Pancreas (tissue), 10 donors: ENCODE measurements at regions not wholly inside any gene's neighbourhood (a gene's known extent, or its start where the extent isn't known, plus 50 kb on each side); places are given as distances from the start of the nearest gene placed in this dataset.

Experiments
- ATAC-seq, 4 donors: fragments of 200-7000 bp; cut with Tn5 transposase; one replicate each; pipeline versions ENCODE4 v1.8.0 to v1.9.1; 2020; ENCODE audit warnings: mild to moderate bottlenecking in 4 of 4, moderate library complexity in 4 of 4
- DNase-seq, 6 donors: peaks; one replicate each; pipeline ENCODE4 v3.0.0-alpha.2; 2020
- FAIRE-seq: peaks from 2 replicates; lab custom pipeline; 2012; peaks lifted over from hg19 to GRCh38; lab: Jason Lieb, UNC
- H3K27ac ChIP-seq, 4 donors: fragments of 200-600 bp; sonication (generic); 1 replicate in 3 of 4; 2 replicates in 1 of 4; pipeline versions ENCODE4 v1.5.0 to v1.8.0; 2020
- H3K27me3 ChIP-seq, 4 donors: fragments of 200-600 bp; one replicate each; pipeline ENCODE4 v1.8.0; 2021
- H3K36me3 ChIP-seq, 3 donors: fragments of 200-600 bp; sonication (generic) in 1 of 3; one replicate each; pipeline versions ENCODE4 v1.5.0 to v1.8.0; 2020 to 2021
- H3K4me1 ChIP-seq, 3 donors: fragments of 200-600 bp; one replicate each; pipeline ENCODE4 v1.8.0; 2021
- H3K4me3 ChIP-seq, 4 donors: fragments of 200-600 bp; sonication (generic) in 2 of 4; one replicate each; pipeline versions ENCODE4 v1.5.0 to v1.8.0; 2020 to 2021
- H3K9me3 ChIP-seq, 4 donors: fragments of 200-600 bp; one replicate each; pipeline ENCODE4 v1.8.0; 2021
- WGBS, 2 donors: extraction: QIAGEN DNeasy Blood & Tissue Kit; methylation state at CpG; one replicate each; pipeline ENCODE4 v1.1.7; 2013; 5-methylcytosine and 5-hydroxymethylcytosine counted together
- intact Hi-C, 3 donors: fragments of 100-400 bp; cut with DNase I; formaldehyde crosslinking; loops; one replicate each; pipeline versions ENCODE4 v1.11.1 to v1.14.2; 2022
- TF ChIP-seq, protein P1 (sequence below), 4 donors: fragments of 200-600 bp; sonication (generic) in 3 of 4; IDR thresholded peaks; one replicate each; pipeline versions ENCODE4 v1.5.0 to v1.8.0; 2021; ENCODE audit warnings: antibody characterized with exemption in 4 of 4
- donor health status: healthy with polysubstance abuse.
- donor health status: DM: no; HTN: no; CAD: no; lungs with moderate emphysema.
- donor health status: DM: no; HTN: no; CAD: no.
- donor health status: control.
- donor health status: control.
- donor health status: Bipolar disorder and iron deficiency.
- donor health status: DM: yes; HTN: yes; CAD: no.
- donor health status: DM: no; HTN: no; CAD: no.
- donor health status: DM: no; HTN: no; CAD: no.
- donor health status: DM: yes; HTN: yes; CAD: no.

DNA sequence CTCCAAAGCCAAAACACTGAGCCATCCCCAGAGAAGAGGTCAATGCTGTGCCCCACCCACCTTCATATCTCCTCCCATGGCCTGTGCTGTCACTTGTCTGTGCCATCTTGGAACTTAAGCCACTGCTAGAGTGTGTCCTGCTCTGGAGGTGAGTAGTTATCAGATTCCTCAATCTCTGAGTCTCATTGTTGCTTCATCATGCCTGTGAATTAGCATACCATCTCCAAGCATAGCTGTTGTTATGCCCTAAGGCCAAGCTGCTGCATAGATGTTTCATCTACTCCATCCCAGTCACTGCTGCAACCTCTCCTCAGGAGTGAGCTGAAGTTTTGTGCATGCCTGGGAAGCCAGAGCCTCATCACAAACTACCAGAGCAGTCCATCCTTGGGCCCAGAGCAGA is 349.0 kb downstream of the ZWINT start:
- intact Hi-C loops: no loop called here
- TF ChIP-seq, protein P1, sequence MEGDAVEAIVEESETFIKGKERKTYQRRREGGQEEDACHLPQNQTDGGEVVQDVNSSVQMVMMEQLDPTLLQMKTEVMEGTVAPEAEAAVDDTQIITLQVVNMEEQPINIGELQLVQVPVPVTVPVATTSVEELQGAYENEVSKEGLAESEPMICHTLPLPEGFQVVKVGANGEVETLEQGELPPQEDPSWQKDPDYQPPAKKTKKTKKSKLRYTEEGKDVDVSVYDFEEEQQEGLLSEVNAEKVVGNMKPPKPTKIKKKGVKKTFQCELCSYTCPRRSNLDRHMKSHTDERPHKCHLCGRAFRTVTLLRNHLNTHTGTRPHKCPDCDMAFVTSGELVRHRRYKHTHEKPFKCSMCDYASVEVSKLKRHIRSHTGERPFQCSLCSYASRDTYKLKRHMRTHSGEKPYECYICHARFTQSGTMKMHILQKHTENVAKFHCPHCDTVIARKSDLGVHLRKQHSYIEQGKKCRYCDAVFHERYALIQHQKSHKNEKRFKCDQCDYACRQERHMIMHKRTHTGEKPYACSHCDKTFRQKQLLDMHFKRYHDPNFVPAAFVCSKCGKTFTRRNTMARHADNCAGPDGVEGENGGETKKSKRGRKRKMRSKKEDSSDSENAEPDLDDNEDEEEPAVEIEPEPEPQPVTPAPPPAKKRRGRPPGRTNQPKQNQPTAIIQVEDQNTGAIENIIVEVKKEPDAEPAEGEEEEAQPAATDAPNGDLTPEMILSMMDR (IDR thresholded peaks at IDR 0.05): no peak
- no peak for FAIRE-seq
- no peak overlapping the region for H3K4me3 ChIP-seq
- ATAC-seq: no peak
- no peaks in the 10 kb centered on the region for H3K9me3 ChIP-seq
- H3K4me1 ChIP-seq: no peaks in the 10 kb centered on the region
- no peak for DNase-seq
- no peaks in the 10 kb centered on the region for H3K27me3 ChIP-seq
- no peak overlapping the region for H3K27ac ChIP-seq
- no peaks in the 10 kb centered on the region for H3K36me3 ChIP-seq

DNA sequence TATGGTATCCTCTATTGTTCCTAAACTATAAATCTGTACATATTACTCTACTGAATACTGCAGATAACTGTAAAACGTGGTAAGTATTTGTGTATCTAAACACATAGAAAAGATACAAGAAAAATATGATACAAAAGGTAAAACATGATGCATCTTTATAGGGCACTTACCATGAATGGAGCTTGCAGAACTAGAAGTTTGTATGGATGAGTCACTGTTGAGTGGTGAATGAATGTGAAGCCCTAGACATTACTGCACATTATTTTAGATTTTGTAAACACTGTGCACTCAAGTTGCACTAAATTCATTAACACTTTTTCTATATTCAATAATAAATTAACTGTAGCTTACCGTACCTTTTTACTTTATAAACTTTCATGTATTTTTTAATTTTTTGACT is 357.5 kb downstream of the ZWINT start:
- TF ChIP-seq, protein P1 (IDR thresholded peaks at IDR 0.05): no peak
- intact Hi-C loops: no loop called here
- no peaks in the 10 kb centered on the region for H3K36me3 ChIP-seq
- no peak overlapping the region for H3K27ac ChIP-seq
- ATAC-seq (no peak), DNase-seq (no peak), FAIRE-seq (no peak)
- no peaks in the 10 kb centered on the region for H3K27me3 ChIP-seq
- H3K4me3 ChIP-seq: no peak overlapping the region
- H3K4me1 ChIP-seq: no peaks in the 10 kb centered on the region
- 69 to 70% methylated on average over 2 of the region's 2 CpGs for WGBS, 2 donors
- no peaks in the 10 kb centered on the region for H3K9me3 ChIP-seq

DNA sequence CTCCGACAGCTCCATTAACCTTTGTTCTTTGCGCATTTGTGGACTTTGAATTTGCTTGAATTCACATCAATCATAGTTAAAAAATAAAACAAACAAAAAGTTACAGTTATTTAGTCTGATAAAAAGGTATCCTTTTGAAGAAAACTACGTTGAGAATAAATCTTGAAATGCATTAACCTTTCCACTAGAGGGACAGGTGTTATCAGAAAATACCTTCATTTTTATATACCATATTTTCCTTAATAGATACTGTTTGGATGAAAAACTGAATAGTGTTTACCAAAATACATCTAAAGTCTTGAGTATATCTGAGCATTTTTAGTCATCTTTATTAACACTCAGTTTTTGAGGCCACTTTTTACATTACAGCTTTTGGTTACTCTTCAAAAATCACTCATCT is 371.9 kb downstream of the ZWINT start:
- Histone ChIP-seq H3K36me3 (no peaks in the 10 kb centered on the region), H3K27me3 (no peaks in the 10 kb centered on the region), H3K4me3 (no peak overlapping the region), H3K27ac (no peak overlapping the region), H3K9me3 (no peaks in the 10 kb centered on the region), H3K4me1 (no peaks in the 10 kb centered on the region)
- WGBS, 2 donors: 5 to 7% methylated on average over 3 of the region's 3 CpGs
- TF ChIP-seq, protein P1 (IDR thresholded peaks at IDR 0.05): no peak
- FAIRE-seq: no peak
- ATAC-seq: no peak
- DNase-seq: no peak
- intact Hi-C loops: no loop called here

DNA sequence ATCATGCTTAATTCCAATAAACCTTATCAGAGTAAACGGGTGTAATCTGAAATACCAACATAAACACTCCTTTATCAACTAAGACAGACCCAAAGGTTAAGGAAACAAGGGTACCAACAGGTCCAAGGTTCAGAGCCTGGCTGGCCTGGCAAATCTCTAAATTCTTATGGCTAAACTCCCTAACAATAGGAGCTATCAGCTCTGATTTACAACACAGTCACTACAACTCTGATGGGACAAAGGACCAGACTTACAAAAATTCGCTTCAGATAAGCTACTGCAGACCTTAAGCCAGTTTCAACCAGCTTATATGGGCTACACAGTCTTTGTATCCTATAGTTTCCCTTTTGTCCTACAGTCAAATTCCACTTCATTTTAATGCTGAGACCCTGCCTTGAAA is 381.9 kb downstream of the ZWINT start:
- no peak overlapping the region for H3K4me3 ChIP-seq
- no peaks in the 10 kb centered on the region for H3K27me3 ChIP-seq
- FAIRE-seq (no peak), DNase-seq (no peak), ATAC-seq (no peak)
- no peak overlapping the region for H3K27ac ChIP-seq
- H3K36me3 ChIP-seq: no peaks in the 10 kb centered on the region
- intact Hi-C loops: no loop called here
- no peaks in the 10 kb centered on the region for H3K4me1 ChIP-seq
- H3K9me3 ChIP-seq: no peaks in the 10 kb centered on the region
- TF ChIP-seq, protein P1 (IDR thresholded peaks at IDR 0.05): no peak
- 4 to 7% methylated on average over 2 of the region's 2 CpGs for WGBS, 2 donors

DNA sequence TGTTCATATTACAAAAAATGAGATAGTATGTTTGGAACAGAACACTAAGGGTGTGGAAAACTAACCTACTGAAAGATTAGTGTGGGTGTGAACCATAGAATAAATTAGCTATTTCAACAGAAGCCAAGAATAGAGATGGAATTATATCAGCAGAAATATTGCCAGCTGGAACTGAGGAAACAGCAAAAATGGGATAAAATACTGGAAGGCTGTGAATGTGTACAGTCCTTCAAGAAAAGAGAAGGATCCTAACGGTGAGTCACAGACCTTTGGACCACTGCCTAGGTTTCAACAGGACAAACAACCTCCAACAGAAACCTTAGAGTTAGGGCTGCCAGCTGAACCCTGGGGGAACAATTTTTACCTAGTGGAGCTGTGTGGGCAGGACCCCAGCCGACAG is 395.0 kb downstream of the ZWINT start:
- Histone ChIP-seq H3K36me3 (no peaks in the 10 kb centered on the region), H3K27me3 (no peaks in the 10 kb centered on the region), H3K9me3 (no peaks in the 10 kb centered on the region), H3K4me3 (no peak overlapping the region), H3K4me1 (no peaks in the 10 kb centered on the region), H3K27ac (no peak overlapping the region)
- 53 to 55% methylated on average over 2 of the region's 2 CpGs for WGBS, 2 donors
- DNase-seq (no peak), ATAC-seq (no peak), FAIRE-seq (no peak)
- intact Hi-C loops: no loop called here
- TF ChIP-seq, protein P1 (IDR thresholded peaks at IDR 0.05): no peak
